ENCODE measurements at regions not wholly inside any gene's neighbourhood (a gene's known extent, or its start where the extent isn't known, plus 50 kb on each side); places are given as distances from the start of the nearest gene placed in this dataset.
A peak's percentile ranks its signal among the peaks of the same experiment; 100 is the strongest.

GRCh38 chr1:36641776-36642175 lies 159.1 kb upstream of the CSF3R start:
- DNase-seq = no peak

- no peak for DNase-seq
Observed at GRCh38 chr1:36639461-36639860, 156.7 kb upstream of the CSF3R start.

GRCh38 chr1:36638268-36638667 lies 155.6 kb upstream of the CSF3R start:
- DNase-seq = no peak

- no peak for DNase-seq
Observed at GRCh38 chr1:36636206-36636605, 153.5 kb upstream of the CSF3R start.

- no peak for DNase-seq
Observed at GRCh38 chr1:36635284-36635683, 152.6 kb upstream of the CSF3R start.

- DNase-seq = no peak
Observed at GRCh38 chr1:36628804-36629203, 146.1 kb upstream of the CSF3R start.

GRCh38 chr1:36626435-36626834 lies 143.7 kb upstream of the CSF3R start:
- DNase-seq = no peak

GRCh38 chr1:36625935-36626310 lies 143.2 kb upstream of the CSF3R start:
- DNase-seq = no peak

GRCh38 chr1:36625253-36625934 lies 142.7 kb upstream of the CSF3R start:
- DNase-seq = no peak

- no peak for DNase-seq
Observed at GRCh38 chr1:36624466-36624865, 141.8 kb upstream of the CSF3R start.

GRCh38 chr1:36622741-36623648 lies 140.3 kb upstream of the CSF3R start:
- no peak for DNase-seq

- DNase-seq = no peak
Observed at GRCh38 chr1:36621531-36621930, 138.8 kb upstream of the CSF3R start.

GRCh38 chr1:36620142-36620541 lies 137.4 kb upstream of the CSF3R start:
- DNase-seq = no peak

- DNase-seq = no peak
Observed at GRCh38 chr1:36614991-36615390, 132.3 kb upstream of the CSF3R start.

GRCh38 chr1:36614571-36614970 lies 131.9 kb upstream of the CSF3R start:
- DNase-seq = no peak

- no peak for DNase-seq
Observed at GRCh38 chr1:36613721-36614120, 131.0 kb upstream of the CSF3R start.

GRCh38 chr1:36612881-36613280 lies 130.2 kb upstream of the CSF3R start:
- no peak for DNase-seq

- DNase-seq = no peak
Observed at GRCh38 chr1:36612121-36612520, 129.4 kb upstream of the CSF3R start.

GRCh38 chr1:36609241-36610027 lies 126.7 kb upstream of the CSF3R start:
- DNase-seq = peak; percentile 49

GRCh38 chr1:36608272-36608671 lies 125.6 kb upstream of the CSF3R start:
- no peak for DNase-seq

GRCh38 chr1:36607263-36607651 lies 124.5 kb upstream of the CSF3R start:
- no peak for DNase-seq

- DNase-seq = peak; percentile 9
Observed at GRCh38 chr1:36606641-36607262, 124.0 kb upstream of the CSF3R start.

Data from CD4-positive, alpha-beta T cell treated with Interleukin-10 for 1 hour (primary cell).